Large intestine (tissue), 3 donors: ENCODE measurements at regions not wholly inside any gene's neighbourhood (a gene's known extent, or its start where the extent isn't known, plus 50 kb on each side); places are given as distances from the start of the nearest gene placed in this dataset.

Experiments used
- DNase-seq, 2 donors: peaks; one replicate each; pipeline versions ENCODE4 v3.0.0 to v3.0.0-alpha.2; 2013
- H3K27ac ChIP-seq: one replicate; pipeline ENCODE4 v1.5.1; 2013; ENCODE audit warnings: low read length
- H3K27me3 ChIP-seq: 2 replicates; pipeline ENCODE4 v1.6.1; 2013; ENCODE audit warnings: low read length; ENCODE audit not compliant: control insufficient read depth, insufficient read depth
- H3K36me3 ChIP-seq: 2 replicates; pipeline ENCODE4 v1.6.1; 2013; ENCODE audit warnings: low read length; ENCODE audit not compliant: control insufficient read depth, insufficient read depth
- H3K4me1 ChIP-seq: one replicate; pipeline ENCODE4 v1.6.1; 2013; ENCODE audit warnings: low read length; ENCODE audit not compliant: control insufficient read depth, insufficient read depth
- H3K4me3 ChIP-seq: one replicate; pipeline ENCODE4 v1.5.1; 2013; ENCODE audit warnings: low read length
- H3K9me3 ChIP-seq: one replicate; pipeline ENCODE4 v1.6.1; 2013; ENCODE audit warnings: mild to moderate bottlenecking, low read depth, low read length, moderate library complexity; ENCODE audit not compliant: control insufficient read depth
- WGBS: methylation state at CpG from one replicate; pipeline ENCODE4 v1.1.5; 2013; ENCODE audit warnings: low lambda C conversion rate; ENCODE audit not compliant: insufficient coverage; 5-methylcytosine and 5-hydroxymethylcytosine counted together

DNA sequence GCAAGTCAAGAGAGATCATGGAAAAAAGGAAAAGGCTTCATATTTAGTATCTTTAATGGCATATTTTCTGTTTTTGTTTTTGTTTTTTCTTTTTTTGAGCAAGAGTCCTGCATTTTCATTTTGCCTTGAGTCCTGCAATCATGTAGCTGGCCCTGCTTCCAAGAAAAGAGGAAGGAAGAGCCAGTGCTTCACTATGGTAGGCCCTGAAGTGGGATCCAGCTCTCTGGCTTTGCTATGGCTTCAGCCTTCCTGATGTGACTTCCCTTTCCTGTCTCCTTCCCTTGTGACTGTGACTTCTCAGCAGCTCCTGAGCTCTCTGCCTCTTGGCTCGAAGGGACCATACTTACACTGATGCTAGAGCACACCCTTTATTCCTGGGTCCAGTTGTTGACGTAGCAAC lies 512.3 kb downstream of the INHBA start:
- Histone ChIP-seq H3K27me3 (no peaks in the 10 kb centered on the region), H3K27ac (no peak overlapping the region), H3K4me3 (no peak overlapping the region), H3K9me3 (no peaks in the 10 kb centered on the region), H3K36me3 (no peaks in the 10 kb centered on the region), H3K4me1 (no peaks in the 10 kb centered on the region)
- WGBS: 50% methylated on average over 2 of the region's 2 CpGs
- no peak for DNase-seq

DNA sequence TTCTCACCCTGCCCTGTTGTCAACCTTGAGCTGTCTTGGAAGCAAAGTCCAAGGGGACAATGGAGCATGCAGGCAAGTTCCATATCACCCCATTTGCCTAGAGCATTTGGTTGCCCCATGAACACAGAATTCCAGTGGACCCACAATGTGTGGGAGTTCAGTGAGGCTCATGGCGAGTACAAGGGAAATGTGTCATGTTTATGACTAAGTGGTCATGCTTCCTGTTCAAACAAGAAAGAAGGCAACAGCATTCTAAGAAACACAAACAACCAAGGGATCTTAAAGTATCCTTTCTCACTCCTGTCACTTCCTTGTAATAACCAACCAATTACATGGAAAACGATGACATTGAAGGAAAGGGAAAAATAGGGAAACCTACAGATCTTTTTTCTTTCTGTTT lies 513.0 kb downstream of the INHBA start:
- DNase-seq: no peak
- Histone ChIP-seq H3K27ac (no peak overlapping the region), H3K27me3 (no peaks in the 10 kb centered on the region), H3K9me3 (no peaks in the 10 kb centered on the region), H3K4me1 (no peaks in the 10 kb centered on the region), H3K36me3 (no peaks in the 10 kb centered on the region), H3K4me3 (no peak overlapping the region)
- WGBS: 100% methylated on average over 1 of the region's 2 CpGs

DNA sequence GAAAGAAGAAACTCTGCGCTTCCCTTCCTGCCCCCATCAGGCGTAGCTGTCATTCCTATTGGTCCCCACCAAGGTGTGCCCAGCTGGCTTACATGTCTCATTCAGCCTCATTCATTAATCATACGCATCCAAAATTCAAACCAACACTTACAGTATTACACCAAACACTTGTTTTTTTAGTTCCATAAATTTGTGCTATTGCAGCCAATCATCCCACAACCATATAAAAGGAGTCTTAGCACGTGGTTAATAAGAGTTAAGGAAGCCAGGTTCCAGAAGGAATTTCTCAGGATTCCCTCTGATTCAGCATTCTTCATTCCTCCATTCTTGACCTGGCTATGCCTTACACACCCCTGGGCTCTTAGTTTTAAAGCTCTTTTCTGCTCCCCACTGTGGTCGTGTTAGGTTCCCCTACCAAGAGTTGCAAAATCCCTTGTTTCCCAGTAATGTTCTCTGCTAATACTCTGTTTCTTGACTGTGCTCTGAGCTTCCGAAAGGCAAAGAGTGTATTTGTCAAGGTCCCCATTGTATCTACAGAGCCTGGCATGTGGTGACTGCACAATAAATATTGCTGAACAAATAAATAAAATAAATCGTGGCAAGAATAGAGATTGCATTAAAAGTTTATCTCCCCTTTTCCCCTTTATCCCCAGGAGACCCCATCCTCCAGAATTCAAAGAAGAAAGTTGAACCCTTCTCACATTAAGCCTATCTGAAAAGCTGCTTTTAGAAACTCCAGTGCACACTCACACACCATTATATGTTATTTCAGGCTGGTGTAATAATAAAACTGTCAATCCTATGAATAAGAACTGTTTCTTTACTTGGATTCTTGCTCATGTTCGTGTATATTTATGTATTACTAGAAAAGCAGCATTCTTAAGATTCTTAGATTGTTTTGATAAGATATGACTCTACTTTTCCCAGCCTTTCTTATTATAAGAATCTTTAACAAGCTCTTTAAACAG lies 514.4 kb downstream of the INHBA start:
- Histone ChIP-seq H3K27me3 (no peaks in the 10 kb centered on the region), H3K27ac (no peak overlapping the region), H3K4me1 (no peaks in the 10 kb centered on the region), H3K36me3 (no peaks in the 10 kb centered on the region), H3K9me3 (no peaks in the 10 kb centered on the region), H3K4me3 (no peak overlapping the region)
- no peak for DNase-seq
- WGBS: 65% methylated on average over 4 of the region's 8 CpGs

DNA sequence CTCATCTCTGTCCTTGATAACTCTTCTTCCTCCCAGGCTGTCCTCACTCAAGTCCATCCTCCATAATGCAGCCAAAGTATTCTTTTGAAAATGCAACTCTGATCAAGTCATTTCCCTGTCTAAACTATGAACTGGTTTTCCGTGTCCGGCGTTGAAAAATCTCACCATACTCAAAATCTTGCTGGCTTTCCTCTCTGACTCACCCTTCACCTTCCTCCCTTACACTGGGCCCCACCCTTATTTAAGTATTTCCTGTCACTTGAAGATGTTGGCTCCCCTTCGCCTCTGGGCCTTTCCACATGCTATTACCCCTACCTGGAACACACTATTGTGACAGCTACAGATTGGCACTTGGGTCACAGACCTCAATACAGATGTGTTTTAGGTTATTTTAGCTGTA lies 515.6 kb downstream of the INHBA start:
- Histone ChIP-seq H3K9me3 (no peaks in the 10 kb centered on the region), H3K27ac (no peak overlapping the region), H3K4me1 (no peaks in the 10 kb centered on the region), H3K27me3 (no peaks in the 10 kb centered on the region), H3K36me3 (no peaks in the 10 kb centered on the region), H3K4me3 (no peak overlapping the region)
- no peak for DNase-seq
- 89% methylated on average over 3 of the region's 4 CpGs for WGBS

DNA sequence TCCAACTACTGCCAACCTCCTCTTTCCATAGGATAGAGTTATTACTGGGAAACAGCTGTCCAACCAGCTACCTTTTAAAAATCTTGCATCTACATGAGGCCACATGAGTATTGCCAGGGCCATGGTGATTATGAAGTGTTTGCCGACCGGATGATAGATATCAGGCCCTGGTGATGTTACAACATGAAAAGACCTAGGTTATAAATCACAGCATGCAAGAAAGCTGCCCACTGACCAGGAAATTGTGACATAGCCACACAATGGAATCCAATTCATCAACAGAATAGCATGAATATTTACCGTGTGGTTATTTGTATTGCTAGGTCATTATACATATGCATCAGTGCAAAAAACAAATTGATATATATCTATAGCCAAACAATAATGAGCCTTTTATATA lies 517.0 kb downstream of the INHBA start:
- H3K36me3 ChIP-seq: no peaks in the 10 kb centered on the region
- 0% methylated on average over 1 of the region's 3 CpGs for WGBS

DNA sequence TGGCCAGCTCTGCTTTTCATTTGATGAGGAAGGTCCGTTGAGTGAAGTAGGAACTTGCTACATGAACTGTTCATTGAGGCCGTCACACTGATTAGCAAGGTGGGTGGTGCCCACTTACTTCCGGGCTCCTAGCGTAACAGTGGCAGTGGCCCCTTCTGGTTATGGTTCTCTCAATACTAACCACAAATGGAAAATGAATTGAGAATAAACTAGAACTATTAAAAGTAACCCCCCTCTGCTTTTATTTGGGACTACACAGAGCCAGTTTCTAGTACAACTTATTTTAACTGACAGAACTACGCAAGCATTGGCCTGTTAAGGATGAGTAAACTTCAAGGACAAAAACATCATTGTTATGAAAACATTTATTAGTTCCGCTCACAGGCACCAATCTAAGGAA lies 519.1 kb downstream of the INHBA start:
- no peaks in the 10 kb centered on the region for H3K27me3 ChIP-seq
- H3K4me3 ChIP-seq: no peak overlapping the region
- no peak overlapping the region for H3K27ac ChIP-seq
- WGBS: no CpG with 5 or more reads among the region's 6 CpGs
- no peaks in the 10 kb centered on the region for H3K36me3 ChIP-seq
- DNase-seq: no peak
- H3K9me3 ChIP-seq: no peaks in the 10 kb centered on the region
- no peaks in the 10 kb centered on the region for H3K4me1 ChIP-seq

More for the DNA sequence above, 517.0 kb downstream of the INHBA start:
- Histone ChIP-seq H3K4me1 (no peaks in the 10 kb centered on the region), H3K4me3 (no peak overlapping the region), H3K27me3 (no peaks in the 10 kb centered on the region), H3K27ac (no peak overlapping the region), H3K9me3 (no peaks in the 10 kb centered on the region)
- no peak for DNase-seq

DNA sequence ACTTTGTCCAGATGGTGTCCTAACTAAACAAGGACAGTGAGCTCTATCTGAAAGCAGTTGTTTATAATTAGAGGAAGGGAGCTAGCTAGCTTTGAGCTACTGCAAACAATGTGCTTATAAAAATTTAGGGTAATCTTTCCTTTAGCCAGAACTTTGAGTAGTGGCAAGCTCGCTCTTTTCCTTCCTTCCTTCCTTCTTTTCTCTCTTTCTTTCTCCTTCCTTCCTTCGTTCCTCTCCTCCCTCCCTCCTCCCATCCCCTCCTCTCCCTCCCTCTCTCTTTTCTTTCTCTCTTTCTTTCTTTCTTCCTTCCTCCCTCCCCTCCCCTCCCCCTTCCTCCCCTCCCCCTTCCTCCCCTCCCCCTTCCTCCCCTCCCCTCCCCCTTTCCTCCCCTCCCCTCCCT lies 520.1 kb downstream of the INHBA start:
- WGBS: 75% methylated on average over 2 of the region's 2 CpGs
- Histone ChIP-seq H3K9me3 (no peaks in the 10 kb centered on the region), H3K4me3 (no peak overlapping the region), H3K27ac (no peak overlapping the region), H3K36me3 (no peaks in the 10 kb centered on the region), H3K4me1 (no peaks in the 10 kb centered on the region), H3K27me3 (no peaks in the 10 kb centered on the region)
- DNase-seq: no peak

DNA sequence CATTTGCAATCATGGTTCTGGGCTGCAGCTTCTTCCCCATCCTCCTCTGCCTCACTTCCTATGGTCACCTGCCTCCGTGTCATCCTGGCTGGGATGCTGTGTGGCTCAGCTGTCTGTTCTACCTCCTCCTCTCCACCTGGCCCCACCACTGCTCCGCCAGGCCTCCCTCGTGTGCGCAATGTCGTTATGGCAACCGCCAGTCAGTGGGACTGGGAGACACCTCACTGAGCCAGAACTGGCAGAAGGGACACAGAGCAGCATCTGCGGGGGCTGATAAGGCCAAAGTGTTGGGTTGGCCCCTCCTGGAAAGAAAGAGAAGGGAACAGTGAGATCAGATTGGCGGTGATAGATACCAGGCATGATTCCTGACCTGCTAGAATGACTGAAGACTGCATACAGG lies 527.5 kb downstream of the INHBA start:
- DNase-seq: no peak
- H3K4me3 ChIP-seq: no peak overlapping the region

DNA sequence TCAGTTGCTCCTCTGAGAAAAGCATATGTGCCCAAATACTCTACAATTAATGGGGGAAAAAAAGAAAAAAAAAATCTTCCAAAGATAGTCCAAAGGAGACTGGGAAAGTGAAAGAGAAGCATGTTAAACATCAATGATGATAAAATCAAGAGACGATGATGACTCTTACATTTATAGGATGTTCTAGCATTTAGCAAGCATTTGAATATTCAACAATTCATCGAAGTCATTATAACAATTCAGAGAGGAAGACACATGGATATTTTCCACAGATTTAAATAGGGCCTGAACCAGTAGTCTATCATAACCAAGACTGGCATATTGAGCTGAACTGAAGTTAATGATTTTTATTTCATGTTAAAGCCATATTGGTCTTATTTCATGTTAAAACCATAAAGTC lies 528.4 kb downstream of the INHBA start:
- no peaks in the 10 kb centered on the region for H3K9me3 ChIP-seq
- WGBS: 88% methylated on average over 1 of the region's 2 CpGs
- H3K36me3 ChIP-seq: no peaks in the 10 kb centered on the region
- H3K27ac ChIP-seq: no peak overlapping the region
- H3K4me3 ChIP-seq: no peak overlapping the region
- DNase-seq: no peak
- H3K4me1 ChIP-seq: no peaks in the 10 kb centered on the region
- no peaks in the 10 kb centered on the region for H3K27me3 ChIP-seq

More for the DNA sequence above, 527.5 kb downstream of the INHBA start:
- H3K36me3 ChIP-seq: no peaks in the 10 kb centered on the region
- H3K9me3 ChIP-seq: no peaks in the 10 kb centered on the region
- no peaks in the 10 kb centered on the region for H3K27me3 ChIP-seq
- WGBS: no CpG with 5 or more reads among the region's 8 CpGs
- no peak overlapping the region for H3K27ac ChIP-seq
- H3K4me1 ChIP-seq: no peaks in the 10 kb centered on the region

DNA sequence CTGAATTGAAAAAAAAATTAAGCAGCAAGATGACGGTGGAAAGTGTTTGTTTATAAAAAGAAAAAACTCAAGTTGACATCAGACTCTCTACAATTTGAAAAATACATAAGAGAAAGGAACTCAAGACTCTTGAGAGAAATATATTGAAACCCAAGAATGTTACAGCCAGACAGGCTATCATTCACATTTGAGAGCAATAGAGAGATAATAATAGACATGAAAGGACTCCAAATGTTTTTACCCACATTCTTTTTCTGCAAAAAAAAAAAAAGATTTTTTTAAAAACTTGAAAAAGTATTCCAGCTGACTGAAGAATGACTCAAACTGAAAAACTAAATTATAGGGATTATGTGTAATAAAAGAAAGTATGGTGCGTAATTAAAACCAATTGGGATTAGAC lies 532.4 kb downstream of the INHBA start:
- H3K27me3 ChIP-seq: no peaks in the 10 kb centered on the region
- no peaks in the 10 kb centered on the region for H3K9me3 ChIP-seq
- H3K27ac ChIP-seq: no peak overlapping the region
- H3K4me3 ChIP-seq: no peak overlapping the region
- H3K4me1 ChIP-seq: no peaks in the 10 kb centered on the region
- no peaks in the 10 kb centered on the region for H3K36me3 ChIP-seq
- 78% methylated on average over 2 of the region's 2 CpGs for WGBS
- no peak for DNase-seq

DNA sequence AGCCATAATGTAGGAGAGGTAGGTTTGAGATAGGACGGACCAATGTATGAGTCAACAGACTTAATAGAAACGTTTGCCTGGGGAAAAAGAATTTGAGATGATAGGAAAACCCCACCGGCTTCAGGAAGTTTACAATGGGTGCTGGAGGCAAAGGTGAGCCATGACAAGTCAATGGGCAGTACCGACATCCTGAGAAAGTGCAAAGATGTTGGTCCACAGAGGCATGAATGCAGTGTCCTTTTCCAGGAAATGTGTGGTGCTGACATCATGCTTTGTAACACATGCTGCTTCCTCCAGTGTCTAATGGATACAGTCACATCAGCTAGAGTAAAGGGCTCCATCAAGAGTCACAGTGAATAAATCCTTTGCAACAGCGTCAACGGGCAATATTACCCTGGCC lies 533.6 kb downstream of the INHBA start:
- WGBS: 79% methylated on average over 3 of the region's 6 CpGs
- DNase-seq: no peak
- Histone ChIP-seq H3K27ac (no peak overlapping the region), H3K9me3 (no peaks in the 10 kb centered on the region), H3K4me1 (no peaks in the 10 kb centered on the region), H3K36me3 (no peaks in the 10 kb centered on the region), H3K4me3 (no peak overlapping the region), H3K27me3 (no peaks in the 10 kb centered on the region)
